ENCODE measurements at regions not wholly inside any gene's neighbourhood (a gene's known extent, or its start where the extent isn't known, plus 50 kb on each side); places are given as distances from the start of the nearest gene placed in this dataset.

DNA sequence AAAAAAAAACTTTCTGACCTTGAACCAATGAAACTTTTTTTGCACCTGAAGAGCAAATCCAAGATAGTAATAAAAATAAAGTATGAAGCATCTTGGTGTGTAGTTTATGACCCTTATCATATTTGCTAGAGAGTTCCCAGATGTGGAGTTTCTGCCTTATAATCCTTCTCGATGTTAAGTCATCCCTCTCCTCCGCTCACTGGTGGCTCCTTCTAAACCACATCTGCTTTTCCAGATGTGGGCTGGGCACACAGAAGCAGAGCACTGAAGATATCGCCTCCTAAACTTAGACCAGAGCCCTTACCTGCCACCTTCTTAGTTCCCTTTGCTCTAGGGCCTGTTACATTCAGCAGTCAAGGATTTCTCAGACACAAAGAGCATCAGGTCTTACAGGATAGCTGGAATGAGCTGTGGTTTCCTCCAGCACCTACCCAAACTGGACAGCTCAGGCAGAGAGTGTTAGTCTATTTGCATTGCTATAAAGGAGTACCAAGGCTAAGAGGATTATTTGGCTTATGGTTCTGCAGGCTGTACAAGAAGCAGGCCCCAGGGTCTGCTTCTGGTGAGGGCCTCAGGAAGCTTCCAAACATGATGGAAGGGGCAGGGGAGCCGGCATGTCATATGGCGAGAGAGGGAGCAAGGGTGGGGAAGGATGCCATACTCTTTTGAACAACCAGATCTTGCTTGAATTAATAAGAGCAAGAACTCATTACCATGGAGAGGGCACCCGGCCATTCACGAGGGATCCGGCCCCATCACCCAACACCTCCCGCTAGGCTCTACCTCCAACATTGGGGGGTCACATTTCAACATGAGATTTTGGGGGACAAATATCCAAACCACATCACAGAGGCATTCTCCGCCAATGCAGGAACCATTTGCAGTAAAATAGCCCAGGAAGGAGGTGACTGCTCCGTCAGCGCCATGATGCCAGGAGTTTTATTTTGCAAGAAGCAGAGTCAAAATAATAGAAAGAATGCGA, 75.6 kb upstream of the HELT start:
- TF ChIP-seq, protein P1, sequence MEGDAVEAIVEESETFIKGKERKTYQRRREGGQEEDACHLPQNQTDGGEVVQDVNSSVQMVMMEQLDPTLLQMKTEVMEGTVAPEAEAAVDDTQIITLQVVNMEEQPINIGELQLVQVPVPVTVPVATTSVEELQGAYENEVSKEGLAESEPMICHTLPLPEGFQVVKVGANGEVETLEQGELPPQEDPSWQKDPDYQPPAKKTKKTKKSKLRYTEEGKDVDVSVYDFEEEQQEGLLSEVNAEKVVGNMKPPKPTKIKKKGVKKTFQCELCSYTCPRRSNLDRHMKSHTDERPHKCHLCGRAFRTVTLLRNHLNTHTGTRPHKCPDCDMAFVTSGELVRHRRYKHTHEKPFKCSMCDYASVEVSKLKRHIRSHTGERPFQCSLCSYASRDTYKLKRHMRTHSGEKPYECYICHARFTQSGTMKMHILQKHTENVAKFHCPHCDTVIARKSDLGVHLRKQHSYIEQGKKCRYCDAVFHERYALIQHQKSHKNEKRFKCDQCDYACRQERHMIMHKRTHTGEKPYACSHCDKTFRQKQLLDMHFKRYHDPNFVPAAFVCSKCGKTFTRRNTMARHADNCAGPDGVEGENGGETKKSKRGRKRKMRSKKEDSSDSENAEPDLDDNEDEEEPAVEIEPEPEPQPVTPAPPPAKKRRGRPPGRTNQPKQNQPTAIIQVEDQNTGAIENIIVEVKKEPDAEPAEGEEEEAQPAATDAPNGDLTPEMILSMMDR (IDR thresholded peaks at IDR 0.05), result no peak
- TF ChIP-seq POLR2A (IDR thresholded peaks at IDR 0.05) (no peak), POLR2AphosphoS5 (IDR thresholded peaks at IDR 0.05) (no peak), EP300 (IDR thresholded peaks at IDR 0.05) (no peak)
